Fibroblast of villous mesenchyme (primary cell): ENCODE measurements at regions not wholly inside any gene's neighbourhood (a gene's known extent, or its start where the extent isn't known, plus 50 kb on each side); places are given as distances from the start of the nearest gene placed in this dataset.

Experiments used
- DNase-seq: peaks from one replicate; pipeline ENCODE4 v3.0.0-alpha.2; 2010; ENCODE audit warnings: low read depth
- H3K4me3 ChIP-seq: 2 replicates; pipeline ENCODE4 v1.5.1; 2011; ENCODE audit warnings: low read depth, mild to moderate bottlenecking, low read length
- TF ChIP-seq, protein P1 (sequence below): IDR thresholded peaks from 2 replicates; pipeline ENCODE4 v1.5.1; 2012; ENCODE audit warnings: low read depth, mild to moderate bottlenecking, low read length; ENCODE audit not compliant: insufficient read depth

DNA sequence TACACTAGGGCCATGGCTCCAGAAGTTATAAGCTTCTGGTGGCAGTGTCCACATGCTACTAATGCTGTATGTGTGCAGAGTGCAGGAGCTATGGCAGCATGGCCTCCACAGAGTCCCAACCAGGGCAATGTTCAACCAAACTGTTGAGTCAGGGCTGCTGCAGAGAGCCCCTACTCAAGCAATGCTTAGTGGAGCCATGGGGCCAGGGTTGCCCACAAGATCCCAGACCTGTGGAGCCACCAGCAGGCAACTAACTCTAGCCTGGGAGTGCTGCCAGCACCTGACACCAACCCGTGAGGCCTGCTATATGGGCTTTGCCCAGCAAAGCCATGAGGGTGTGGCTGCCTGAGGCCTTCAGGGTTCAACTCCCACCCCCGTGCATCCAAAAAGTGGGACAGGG lies 655.2 kb downstream of the TBC1D22A start:
- TF ChIP-seq, protein P1, sequence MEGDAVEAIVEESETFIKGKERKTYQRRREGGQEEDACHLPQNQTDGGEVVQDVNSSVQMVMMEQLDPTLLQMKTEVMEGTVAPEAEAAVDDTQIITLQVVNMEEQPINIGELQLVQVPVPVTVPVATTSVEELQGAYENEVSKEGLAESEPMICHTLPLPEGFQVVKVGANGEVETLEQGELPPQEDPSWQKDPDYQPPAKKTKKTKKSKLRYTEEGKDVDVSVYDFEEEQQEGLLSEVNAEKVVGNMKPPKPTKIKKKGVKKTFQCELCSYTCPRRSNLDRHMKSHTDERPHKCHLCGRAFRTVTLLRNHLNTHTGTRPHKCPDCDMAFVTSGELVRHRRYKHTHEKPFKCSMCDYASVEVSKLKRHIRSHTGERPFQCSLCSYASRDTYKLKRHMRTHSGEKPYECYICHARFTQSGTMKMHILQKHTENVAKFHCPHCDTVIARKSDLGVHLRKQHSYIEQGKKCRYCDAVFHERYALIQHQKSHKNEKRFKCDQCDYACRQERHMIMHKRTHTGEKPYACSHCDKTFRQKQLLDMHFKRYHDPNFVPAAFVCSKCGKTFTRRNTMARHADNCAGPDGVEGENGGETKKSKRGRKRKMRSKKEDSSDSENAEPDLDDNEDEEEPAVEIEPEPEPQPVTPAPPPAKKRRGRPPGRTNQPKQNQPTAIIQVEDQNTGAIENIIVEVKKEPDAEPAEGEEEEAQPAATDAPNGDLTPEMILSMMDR, result no peak
- no peak overlapping the region for H3K4me3 ChIP-seq
- no peak for DNase-seq

DNA sequence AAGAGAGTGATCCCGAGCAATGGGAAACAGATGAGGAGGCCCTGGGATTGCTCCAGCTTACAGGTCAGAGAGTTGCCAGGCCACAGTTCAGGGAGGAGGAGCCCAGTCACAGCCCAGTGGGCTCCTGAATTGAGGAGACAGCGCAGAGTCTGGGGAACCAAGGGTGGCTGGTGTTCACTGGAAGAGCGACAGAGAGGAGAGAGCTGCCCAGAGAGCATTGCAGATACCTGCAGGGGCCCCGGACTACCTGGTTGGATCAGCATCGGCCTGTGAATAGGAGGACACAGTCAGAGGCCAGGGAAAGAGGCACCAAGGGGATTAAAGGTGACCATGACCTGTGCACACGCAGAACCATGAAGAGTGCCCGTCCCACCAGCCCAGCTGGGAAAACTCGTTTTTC lies 648.6 kb downstream of the TBC1D22A start:
- DNase-seq, result no peak
- no peak overlapping the region for H3K4me3 ChIP-seq
- TF ChIP-seq, protein P1, result no peak

DNA sequence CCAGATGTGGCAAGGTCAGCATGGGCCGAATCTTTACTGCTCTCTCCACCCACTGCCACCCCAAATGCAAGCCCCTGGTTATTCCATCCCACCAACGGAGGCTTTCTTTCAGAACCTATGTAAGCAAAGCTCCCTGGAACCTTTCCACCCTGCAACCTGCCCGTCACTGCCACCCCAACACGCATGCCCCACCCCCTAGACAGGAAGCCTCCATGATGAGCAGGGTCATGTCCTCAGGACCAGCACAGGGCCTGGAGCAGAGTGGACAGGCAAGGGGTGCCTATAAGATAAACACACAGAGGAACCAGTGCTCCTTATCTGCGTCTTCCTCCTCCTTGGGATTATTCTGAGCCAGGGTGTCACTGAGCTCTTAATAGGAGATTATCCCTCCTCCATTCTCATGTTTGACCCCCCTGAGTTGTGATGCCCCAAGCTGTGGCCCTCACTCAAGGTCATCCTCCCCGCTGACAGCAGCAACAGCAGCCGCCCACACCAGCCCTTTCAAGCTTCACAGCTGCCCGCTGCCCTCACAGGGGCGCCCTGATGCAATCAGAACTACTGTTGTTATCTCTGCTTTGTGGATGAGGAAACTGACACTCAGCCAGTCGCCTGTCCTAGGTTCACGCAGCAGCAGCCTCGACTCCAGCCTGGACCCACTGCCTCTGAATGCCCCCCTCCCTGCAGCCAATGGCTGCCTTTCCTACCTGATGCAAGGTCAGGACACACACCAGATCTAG lies 647.3 kb downstream of the TBC1D22A start:
- TF ChIP-seq, protein P1, result no peak
- no peak for DNase-seq

DNA sequence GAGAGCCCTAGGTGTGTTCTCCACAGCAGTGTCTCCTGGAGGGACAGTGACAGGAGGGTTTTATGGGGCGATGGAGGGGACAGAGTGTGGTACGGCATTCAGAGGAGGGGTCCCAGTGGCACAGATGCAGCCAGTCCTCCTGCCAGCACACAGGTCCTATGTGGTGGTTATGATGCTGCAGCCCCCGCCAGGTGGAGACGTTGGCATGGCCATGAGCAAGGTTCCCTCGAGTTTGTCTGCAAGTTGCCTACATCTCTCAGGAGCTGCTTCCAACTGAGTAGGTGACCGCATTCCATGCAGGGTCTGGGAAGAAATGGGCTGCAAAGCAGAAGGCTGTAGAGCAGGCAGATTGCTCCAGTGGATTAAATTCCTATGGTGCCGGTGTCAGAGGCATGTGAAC lies 646.0 kb downstream of the TBC1D22A start:
- no peak overlapping the region for H3K4me3 ChIP-seq
- TF ChIP-seq, protein P1, result no peak
- no peak for DNase-seq

More for the DNA sequence above, 647.3 kb downstream of the TBC1D22A start:
- no peak overlapping the region for H3K4me3 ChIP-seq

DNA sequence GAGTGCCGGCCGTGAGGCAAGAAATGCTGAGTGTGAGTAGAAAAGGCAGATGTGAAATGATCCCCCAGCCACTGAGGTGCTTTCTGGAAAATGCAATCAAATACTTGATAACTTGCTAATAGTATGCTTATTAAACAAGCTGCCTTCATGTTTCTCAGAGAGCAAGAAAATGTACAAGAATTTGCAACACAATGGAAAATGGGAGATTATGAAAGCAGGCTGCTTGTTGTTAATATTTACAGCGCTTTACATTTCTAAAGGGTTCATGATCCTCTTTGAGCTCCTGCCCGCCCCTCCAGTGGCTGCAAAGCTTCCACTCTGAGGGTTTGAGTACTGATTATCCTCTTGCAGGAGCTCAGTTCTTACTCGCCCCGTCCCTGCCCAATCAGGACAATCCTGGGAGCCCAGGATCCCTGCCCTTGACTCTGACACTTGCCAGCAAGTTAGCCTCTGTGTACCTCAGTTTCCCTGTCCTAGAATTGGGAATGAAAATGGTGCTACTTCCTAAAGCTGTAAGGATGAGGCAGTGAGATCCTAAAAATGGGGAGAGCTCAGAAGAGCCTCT lies 645.1 kb downstream of the TBC1D22A start:
- TF ChIP-seq, protein P1, result no peak
- DNase-seq, result no peak

DNA sequence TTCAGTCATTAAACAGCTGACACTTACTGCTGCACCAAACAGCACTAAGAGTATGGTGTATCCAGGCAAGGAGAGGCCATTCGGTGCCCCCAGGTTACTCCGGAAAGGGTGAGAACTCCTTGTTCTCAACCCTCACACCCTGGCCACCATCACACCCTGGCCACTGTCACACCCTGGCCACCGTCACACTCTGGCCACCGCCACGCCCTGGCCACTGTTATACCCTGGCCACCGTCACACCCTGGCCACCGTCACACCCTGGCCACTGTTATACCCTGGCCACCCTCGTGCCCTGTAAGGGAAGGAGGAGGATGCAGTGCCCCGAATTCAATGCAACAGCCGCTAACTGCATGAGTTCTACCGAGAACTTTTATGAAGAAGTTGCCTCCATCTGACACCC lies 644.4 kb downstream of the TBC1D22A start:
- no peak for DNase-seq
- TF ChIP-seq, protein P1, result no peak
- no peak overlapping the region for H3K4me3 ChIP-seq

More for the DNA sequence above, 645.1 kb downstream of the TBC1D22A start:
- H3K4me3 ChIP-seq, result no peak overlapping the region
